ENCODE measurements at regions not wholly inside any gene's neighbourhood (a gene's known extent, or its start where the extent isn't known, plus 50 kb on each side); places are given as distances from the start of the nearest gene placed in this dataset.
"Not testable (repeated sequence)": the region's sequence is repeated elsewhere in the genome, so short reads cannot be mapped to it uniquely, and the experiment has no call there.

- 47 to 58% (median 49%) methylated on average over 15 to 19 of the region's 19 CpGs for whole genome bisulfite sequencing, 5 donors
- DNase-seq; intact Hi-C loops (cut with DNase I; ENCODE audit: low total_unique reads); H3K4me1 ChIP-seq; H3K27ac ChIP-seq; H3K36me3 ChIP-seq; H3K9me3 ChIP-seq; H3K27me3 ChIP-seq (replicated peaks in 1 of 7): not testable (repeated sequence)
- peak overlapping the region in 1 of 8 donors; percentile 17 for H3K4me3 ChIP-seq
Measured at GRCh38 chr1:146393154-146393553, 164.3 kb upstream of the NOTCH2NLA start.

DNA sequence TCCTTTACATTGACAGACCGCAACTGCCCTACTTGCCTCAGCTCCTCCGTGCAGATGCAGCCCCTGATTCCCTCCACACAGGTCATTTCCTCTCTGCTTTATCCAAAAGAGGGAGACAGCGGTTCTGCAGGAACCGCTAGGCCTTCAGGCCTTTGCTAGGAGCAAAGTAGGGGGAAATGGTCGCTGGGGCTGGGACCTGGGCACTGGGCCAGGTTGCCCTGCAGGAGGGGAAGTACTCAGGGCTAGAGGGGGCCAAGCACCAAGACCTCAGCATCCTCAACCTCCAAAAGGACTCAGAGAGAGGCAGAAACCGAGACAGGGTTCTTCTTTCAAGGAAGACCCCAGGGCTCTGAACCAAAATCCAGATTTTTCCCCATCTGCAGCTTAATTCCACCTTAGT is 160.4 kb upstream of the NOTCH2NLA start:
- H3K36me3 ChIP-seq; H3K27ac ChIP-seq; H3K4me3 ChIP-seq; H3K9me3 ChIP-seq; H3K27me3 ChIP-seq (replicated peaks in 1 of 7); intact Hi-C loops (cut with DNase I; ENCODE audit: low total_unique reads); H3K4me1 ChIP-seq: not testable (repeated sequence)
- peak; percentile 76 for DNase-seq
- WGBS, 5 donors = 32 to 52% (median 48%) methylated on average over 4 to 5 of the region's 6 CpGs

GRCh38 chr1:146387750-146388469 is 159.1 kb upstream of the NOTCH2NLA start:
- intact Hi-C loops (cut with DNase I; ENCODE audit: low total_unique reads); H3K36me3 ChIP-seq; H3K27me3 ChIP-seq (replicated peaks in 1 of 7); H3K9me3 ChIP-seq; H3K4me1 ChIP-seq: not testable (repeated sequence)
- WGBS, 5 donors = 17 to 25% (median 24%) methylated on average over 7 to 9 of the region's 10 CpGs
- Histone ChIP-seq H3K27ac (peak overlapping the region in 7 of 8 donors; percentile 29 to 96 (median 94)), H3K4me3 (peak overlapping the region in 2 of 8 donors; percentile 40 to 65)
- DNase-seq = peak; percentile 63

DNA sequence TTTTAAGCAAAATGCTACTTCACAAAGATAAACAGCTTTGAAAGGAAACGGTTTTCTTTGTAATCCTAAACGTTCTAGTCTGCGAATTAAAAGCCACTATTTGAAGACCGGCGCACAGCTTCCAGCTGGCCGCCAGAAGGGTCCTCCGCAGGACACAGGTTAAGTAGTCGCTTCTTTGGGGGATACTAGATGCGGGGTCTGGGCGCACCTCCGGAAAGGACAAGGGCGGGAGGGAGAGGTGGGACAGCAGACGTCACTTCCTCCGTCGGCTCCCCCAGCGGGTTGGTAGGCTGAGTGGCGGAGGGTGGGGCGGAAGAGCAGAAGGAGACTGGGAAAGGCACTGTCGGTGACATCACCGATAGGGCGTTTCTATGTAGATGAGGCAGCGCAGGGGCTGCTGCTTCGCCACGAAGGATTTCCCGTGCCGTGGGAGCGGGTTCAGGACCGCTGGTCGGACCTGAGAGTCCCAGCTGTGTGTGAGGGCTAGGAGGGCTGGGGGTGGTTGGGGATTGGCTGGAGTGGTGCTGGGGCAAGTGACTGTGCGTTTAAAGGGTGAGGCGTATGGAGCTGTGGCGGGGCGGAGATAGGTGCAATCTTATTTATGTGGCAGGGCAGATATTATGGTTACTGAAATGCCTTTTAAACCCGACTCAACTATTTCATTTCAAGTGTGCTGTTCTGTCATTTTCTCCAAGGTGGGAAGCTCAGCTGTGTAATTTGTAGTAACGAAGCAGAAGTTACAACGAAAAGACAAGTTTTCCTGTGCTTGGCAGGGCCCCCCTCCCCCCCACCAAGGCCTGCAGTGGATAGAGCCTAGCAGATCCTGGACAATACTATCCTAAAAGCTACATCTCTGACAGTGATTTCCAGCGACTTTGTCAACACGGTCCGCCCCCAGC is 158.3 kb upstream of the NOTCH2NLA start:
- Histone ChIP-seq H3K4me3 (peak overlapping the region; percentile 21 to 65 (median 32)), H3K27ac (peak overlapping the region; percentile 94 to 97 (median 95))
- H3K27me3 ChIP-seq (replicated peaks in 1 of 7); intact Hi-C loops (cut with DNase I; ENCODE audit: low total_unique reads); H3K9me3 ChIP-seq; H3K36me3 ChIP-seq; H3K4me1 ChIP-seq: not testable (repeated sequence)
- peak; percentile 91 for DNase-seq
- peak in 2 of 3 donors; percentile 67 to 68 for TF ChIP-seq POLR2A (IDR thresholded peaks at IDR 0.05)
- TF ChIP-seq POLR2AphosphoS5 (IDR thresholded peaks at IDR 0.05) = peak; percentile 90 to 94 (median 94)
- WGBS, 5 donors = 0 to 2% (median 0%) methylated on average over 14 to 31 of the region's 39 CpGs

DNA sequence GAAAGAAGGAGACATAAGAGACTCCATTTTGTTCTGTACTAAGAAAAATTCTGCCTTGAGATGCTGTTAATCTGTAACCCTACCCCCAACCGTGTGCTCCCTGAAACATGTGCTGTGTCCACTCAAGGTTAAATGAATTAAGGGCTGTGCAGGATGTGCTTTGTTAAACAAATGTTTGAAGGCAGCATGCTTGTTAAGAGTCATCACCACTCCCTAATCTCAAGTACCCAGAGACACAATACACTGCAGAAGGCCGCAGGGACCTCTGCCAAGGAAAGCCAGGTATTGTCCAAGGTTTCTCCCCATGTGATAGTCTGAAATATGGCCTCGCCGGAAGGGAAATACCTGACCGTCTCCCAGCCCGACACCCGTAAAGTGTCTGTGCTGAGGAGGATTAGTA is 152.4 kb upstream of the NOTCH2NLA start:
- H3K36me3 ChIP-seq; H3K9me3 ChIP-seq; H3K27me3 ChIP-seq (replicated peaks in 1 of 7); H3K4me3 ChIP-seq; H3K27ac ChIP-seq; DNase-seq; H3K4me1 ChIP-seq; intact Hi-C loops (cut with DNase I; ENCODE audit: low total_unique reads): not testable (repeated sequence)
- 46 to 64% (median 53%) methylated on average over 2 to 4 of the region's 7 CpGs for WGBS, 5 donors

GRCh38 chr1:146376708-146377496 is 148.1 kb upstream of the NOTCH2NLA start:
- TF ChIP-seq POLR2AphosphoS5 (IDR thresholded peaks at IDR 0.05) = peak; percentile 53 to 99 (median 77)
- peak in 2 of 3 donors; percentile 91 to 96 for TF ChIP-seq POLR2A (IDR thresholded peaks at IDR 0.05)
- intact Hi-C loops (cut with DNase I; ENCODE audit: low total_unique reads); H3K4me1 ChIP-seq; H3K36me3 ChIP-seq; H3K27me3 ChIP-seq (replicated peaks in 1 of 7); H3K9me3 ChIP-seq: not testable (repeated sequence)
- peak overlapping the region; percentile 87 to 95 (median 92) for H3K27ac ChIP-seq
- DNase-seq = peak; percentile 89
- 0 to 2% (median 1%) methylated on average over 25 to 41 of the region's 42 CpGs for WGBS, 5 donors
- peak overlapping the region in 7 of 8 donors; percentile 21 to 60 (median 36) for H3K4me3 ChIP-seq

Measured in spleen (tissue), 11 donors.